Midbrain (tissue), 1 donor: ENCODE measurements at regions not wholly inside any gene's neighbourhood (a gene's known extent, or its start where the extent isn't known, plus 50 kb on each side); places are given as distances from the start of the nearest gene placed in this dataset.
A peak's percentile ranks its signal among the peaks of the same experiment; 100 is the strongest.
"Not testable (repeated sequence)": the region's sequence is repeated elsewhere in the genome, so short reads cannot be mapped to it uniquely, and the experiment has no call there.

Experiments used
- DNase-seq: peaks from one replicate; lab custom pipeline; 2025; lab: John Stamatoyannopoulos, UW

DNA sequence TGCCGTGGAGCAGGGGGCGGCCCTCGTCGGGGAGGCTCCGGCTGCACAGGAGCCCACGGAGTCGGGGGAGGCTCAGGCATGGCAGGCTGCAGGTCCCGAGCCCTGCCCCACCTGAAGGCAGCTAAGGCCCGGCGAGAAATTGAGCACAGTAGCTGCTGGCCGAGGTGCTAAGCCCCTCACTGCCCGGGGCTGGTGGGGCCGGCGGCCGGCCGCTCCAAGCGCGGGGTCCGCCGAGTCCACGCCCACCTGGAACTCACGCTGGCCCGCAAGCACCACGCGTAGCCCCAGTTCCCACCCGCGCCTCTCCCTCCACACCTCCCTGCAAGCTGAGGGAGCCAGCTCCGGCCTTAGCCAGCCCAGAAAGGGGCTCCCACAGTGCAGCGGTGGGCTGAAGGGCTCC lies 589.4 kb downstream of the PPP4R3C start:
- no peak for DNase-seq

DNA sequence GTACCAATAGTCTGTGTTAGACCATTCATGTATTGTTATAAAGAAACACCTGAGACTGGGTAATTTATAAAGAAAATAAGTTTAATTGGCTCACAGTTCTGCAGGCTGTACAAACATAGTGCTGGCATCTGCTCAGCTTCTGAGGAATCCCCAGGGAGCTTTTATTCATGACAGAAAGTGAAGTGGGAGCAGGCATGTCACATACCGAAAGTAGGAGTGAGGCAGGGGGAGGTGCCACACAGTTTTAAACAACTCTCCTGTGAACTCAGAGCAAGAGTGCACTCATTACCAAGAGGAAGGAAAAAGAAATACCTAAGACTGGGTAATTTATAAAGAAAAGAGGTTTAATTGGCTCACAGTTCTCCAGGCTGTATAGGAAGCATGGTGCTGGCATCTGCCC lies 591.2 kb downstream of the PPP4R3C start:
- DNase-seq = no peak

DNA sequence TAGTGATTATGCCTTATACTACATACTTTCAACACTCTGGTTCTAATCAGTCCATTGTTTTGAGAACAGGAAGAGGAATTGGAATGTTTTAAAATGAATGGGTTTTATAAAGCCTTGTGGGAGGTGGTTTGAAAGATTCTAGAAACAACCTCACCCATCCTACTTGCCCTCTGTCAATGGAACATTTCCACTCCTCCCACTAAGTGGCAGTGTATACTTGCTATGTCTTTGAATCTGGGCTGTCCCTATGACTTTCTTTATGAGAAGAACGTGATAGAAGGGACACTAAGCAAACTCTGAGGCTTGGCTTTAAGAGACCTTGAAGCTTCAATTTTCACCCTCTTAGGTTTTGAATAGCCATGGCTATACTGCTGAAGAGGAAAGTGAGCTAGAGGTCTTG lies 611.2 kb downstream of the PPP4R3C start:
- DNase-seq = no peak

DNA sequence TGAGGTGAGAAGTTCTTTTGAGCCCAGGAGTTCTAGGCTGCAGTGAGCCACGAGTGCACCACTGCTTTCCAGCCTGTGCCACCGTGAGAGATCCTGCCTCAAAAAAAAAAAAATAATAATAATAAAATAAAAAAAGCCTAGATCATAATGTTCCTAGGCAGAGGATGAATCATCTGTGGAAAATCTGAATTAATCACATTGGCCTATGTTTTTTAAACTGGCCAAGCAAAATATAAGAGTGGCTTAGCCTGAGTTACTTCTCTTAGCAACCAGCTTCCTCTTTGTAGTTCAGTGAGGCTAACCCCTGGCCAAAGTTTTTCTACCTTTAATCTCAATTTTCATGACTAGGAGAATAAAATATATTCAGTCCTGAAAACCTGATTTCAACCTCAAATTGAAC lies 614.6 kb downstream of the PPP4R3C start:
- DNase-seq = no peak

DNA sequence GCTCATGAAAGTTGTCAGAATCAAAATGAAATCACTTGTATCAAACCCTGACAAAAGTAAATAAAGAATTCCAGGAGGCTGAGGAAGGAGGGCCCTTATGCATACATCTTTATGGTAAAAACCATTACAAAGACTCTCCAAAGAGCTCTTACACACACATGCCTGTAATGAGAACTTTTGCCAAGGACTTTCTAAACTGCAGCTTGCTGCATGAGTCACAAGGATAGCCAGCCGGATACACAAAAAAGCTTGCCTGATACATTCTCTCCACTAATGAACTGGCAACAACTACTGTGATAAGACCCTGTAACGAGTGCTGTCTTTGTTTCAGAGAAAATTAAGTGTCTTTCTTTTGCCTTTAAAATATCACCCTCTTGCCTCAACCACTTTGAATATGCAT lies 618.1 kb downstream of the PPP4R3C start:
- no peak for DNase-seq

DNA sequence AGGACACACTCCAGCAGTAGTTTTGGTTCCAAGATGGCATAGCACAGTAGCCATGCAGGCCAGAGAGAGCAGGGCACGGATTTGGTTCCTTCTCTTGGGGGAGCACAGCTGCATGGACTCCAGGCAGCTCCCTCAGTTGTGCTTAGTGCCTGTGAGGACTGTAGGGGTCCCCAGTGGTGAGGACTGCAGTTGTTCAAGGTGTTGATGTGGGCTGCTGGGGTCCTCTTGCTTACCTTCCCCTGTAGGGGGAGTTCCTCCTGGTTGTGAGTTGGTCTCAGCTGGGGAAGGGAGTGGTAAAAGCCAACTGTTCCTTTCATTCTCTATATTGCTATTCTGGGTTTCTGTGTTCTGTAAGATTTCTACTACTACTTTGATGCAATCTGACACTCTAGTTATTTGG lies 606.5 kb downstream of the MAGEB5 start:
- DNase-seq = no peak

DNA sequence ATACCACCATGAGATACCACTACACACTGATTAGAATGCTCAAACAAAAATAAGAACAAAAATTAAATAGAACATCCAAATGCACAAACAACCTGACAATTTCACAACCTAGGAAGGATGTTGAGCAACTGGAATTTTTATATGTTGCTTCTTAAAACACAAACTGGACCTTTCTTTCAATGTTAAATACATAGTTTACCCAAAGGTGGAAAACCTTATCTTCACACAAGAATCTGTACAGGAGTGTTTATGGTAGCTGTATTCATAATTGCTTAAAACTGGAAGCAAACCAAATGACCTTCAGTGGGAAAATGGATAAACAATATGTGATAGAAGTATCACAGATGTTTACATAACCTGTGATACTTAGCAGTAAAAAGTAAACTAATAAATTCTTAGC lies 573.8 kb downstream of the MAGEB5 start:
- DNase-seq = no peak

DNA sequence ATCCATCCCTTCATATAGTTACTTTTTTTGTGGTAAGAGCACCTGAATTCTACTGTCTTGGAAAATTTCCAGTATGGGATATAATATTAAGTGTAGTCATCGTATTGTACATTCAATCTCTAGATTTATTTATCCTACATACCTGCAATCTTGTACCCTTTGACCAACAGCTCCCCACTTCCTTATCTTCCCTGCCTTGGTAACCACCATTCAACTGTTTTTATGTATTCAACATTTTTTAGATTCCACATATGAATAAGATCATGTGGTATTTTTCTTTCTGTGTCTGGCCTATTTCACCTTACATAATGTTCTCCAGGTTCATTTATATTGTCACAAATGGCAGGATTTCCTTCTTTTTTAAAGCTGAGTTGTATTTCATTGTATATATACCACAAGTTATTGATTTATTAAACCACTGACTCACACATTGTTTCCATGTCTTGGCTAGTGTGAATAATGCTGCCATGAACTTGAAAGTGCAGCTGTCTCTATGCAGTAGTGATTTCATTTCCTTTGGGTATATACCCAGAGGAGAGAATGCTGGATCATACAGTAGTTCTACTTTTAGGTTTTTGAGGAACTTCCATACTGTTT lies 572.5 kb downstream of the MAGEB5 start:
- no peak for DNase-seq

DNA sequence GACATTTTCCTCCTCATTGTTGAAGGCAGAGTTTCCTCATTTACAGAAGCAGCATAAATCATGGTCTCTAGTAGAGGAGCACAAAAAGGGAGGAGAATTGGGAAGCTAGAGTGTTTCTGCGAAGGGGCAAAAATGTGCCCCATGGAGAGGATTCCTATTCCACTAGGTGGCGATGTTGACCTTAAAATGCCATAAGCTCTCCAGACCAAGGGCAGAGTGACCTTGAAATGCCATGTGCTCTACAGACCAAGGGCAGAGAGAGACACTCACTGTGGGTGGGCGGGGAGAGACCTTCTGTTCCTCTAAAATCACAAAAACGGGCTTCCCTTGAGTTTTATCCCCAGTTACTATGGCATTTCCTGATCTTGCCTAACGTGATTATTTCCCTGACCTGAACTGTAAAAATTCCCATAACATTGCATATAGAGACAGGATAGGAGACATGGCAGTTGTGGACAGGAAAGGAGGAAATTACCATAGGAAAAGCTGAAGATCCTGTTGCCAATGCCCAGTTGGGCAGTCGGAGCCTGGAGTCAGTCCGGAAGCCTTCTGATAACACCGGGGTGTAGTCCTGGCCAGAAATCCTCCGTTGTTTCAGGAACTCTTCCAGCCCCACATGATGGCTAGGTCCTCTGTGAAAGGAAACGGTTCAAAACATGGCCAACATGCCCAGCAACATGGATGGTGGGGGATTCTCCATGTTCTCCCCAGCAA lies 567.7 kb downstream of the MAGEB5 start:
- peak; percentile 1 for DNase-seq

DNA sequence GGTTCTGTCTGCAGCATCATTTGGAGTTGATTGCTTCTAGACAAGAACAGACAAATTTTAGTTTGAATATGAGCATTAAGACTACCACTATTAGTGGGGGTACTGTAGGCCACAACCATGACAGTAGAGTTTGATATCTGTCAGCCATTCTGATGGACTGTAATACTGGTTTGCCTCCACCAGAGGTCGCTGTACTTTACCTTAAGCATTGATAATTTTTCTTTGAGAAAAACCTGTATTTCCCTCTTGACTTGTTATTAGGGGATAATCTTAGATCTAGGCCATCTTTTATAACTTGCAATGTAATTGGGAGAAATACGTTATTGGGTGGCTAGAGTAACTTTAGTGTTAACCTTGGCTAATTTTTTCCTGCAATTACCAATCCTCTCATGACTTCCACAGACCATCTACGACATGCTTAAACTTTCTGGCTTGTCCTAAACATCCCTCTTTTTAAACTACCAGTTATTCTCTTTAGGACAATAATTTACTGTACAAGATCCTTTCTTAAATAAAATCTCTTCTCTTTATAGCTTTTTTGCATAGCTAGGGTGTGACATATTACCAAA lies 562.4 kb downstream of the MAGEB5 start:
- no peak for DNase-seq

DNA sequence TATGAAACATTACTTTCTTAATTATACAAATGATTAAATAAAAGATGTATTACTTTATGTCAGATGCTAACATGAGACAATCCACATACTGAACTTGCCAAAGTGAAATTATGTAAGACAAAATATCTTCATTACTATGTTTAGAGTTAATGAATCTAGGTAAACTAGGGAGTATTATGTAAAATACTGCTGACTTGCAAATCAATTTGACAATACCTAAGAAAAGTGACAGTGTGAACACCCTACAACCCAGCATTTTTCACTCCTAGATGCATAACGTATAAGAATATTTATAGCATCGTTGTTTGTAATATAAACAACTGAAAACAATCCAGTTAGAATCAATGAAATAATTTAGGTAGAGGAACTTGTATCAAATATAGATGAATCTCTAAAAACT lies 546.3 kb downstream of the MAGEB5 start:
- no peak for DNase-seq

DNA sequence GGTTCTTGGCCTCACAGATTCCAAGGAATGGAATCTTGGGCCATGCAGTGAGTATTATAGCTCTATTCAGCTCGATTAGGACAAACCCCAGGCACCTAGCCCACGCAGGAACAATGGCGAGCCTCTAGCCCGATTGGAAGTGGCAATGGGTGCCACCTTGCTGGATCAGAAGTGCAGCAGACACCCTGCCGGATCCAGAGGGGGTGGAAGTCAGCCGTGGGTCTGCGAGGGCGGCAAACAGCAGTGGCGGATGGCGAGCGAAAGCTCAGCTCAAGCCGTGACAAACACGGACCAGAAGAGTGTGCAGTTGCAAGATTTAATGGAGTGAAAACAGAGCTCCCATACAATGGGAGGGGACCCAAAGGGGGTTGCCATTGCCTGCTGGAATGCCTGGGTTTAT lies 539.8 kb downstream of the MAGEB5 start:
- DNase-seq = not testable (repeated sequence)

DNA sequence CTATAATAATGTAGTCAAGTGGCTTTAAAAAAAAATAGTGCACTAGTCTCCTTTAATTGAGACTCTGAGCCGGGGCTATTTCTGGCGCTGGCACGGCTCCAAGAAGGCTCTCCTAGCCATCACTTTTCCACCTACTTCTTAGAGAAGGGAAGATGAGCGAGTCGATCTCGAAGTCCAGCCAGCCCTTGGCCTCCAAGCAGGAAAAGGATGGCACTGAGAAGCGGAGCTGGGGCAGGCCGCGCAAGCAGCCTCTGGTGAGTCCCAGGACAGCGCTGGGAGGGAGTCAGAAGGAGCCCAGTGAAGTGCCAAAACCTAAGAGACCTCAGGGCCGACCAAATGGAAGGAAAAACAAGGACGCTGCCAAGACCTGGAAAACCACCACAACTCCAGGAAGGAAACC lies 531.9 kb downstream of the MAGEB5 start:
- DNase-seq = no peak

DNA sequence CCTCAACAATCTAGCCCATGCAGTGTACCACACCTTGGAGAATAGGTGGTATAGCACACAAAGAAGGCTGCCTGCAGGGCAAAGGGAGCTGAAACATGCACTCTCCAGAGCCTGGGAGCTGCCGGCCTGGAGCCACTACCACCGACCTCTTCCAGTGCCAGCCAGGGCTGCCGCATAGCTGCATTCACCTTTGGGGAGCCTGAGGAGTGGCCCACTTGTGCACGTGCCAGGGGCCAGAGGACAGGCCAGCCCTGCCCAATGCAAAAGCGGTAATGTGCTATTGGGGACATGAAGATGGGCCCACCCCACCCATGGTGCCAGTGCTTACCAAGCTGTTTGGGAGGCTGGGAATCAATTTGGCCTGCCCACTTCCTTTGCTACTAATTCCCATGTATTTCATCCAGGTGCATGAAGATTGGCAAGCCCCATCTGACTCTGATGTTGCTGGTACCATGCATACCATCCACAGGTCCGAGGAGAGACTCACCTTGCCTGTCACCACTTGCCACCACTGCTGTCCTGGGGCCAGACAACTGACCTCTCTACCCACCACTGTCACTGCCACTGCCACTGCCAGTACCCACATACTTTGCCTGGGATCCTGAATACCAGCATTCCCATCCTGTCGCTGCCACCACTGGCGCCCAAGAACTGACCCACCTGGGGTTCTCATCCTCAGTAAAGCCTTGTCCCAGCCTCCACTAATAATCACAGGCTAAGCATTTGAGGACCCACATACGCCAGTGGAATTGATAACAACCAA lies 506.9 kb downstream of the MAGEB5 start:
- no peak for DNase-seq

DNA sequence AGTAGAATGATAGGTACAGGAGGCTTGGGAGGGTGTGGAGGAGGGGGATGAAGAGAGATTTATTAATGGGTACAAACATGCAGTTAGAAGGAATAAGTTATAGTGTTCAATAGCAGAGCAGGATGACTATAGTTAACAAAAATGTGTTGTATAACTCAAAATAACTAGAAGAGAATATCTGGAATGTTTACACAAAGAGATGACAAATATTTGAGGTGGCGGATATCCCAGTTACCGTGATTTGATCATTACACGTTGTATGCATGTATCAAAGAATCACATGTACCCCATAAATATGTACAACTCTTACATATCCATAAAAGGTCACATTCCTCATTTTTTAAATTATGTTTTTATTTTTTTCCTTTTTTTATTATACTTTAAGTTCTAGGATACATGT lies 456.6 kb downstream of the MAGEB5 start:
- DNase-seq = no peak

DNA sequence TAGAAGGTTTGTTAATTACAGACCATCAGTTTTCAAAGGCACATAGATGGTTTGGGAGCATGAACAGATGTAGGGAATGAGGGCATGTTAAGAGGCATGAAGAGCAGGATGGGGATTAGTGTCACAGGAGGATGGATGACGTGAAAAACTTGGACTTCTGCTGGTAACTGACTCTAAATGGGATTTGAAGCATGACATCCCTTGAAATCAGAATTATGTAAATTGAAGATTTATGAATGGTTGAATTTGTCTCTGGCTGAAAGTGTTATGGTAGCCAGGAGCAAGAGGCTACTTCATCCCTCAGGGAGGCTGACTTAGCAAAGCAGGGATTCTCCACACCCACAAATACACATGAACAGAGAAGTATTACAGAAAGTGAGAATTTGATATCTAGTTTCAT lies 454.6 kb downstream of the MAGEB5 start:
- no peak for DNase-seq

DNA sequence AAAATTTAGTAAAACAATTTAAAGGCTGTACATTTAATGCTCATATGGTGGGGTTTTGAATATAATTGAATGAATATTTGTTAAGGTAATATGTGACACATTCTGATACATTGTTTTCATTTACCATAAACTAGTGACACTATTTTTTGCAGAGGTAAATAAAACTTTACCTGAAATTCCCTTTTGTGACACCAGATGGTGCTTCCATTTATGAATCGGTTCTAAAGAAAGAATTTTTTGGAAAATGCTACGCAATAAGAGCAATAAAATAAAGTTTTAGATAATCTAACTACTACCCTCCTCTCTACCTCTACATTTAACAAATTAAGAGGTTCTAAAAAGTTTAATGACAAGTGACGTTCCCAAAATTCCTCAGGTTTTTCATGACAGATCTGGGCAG lies 448.9 kb downstream of the MAGEB5 start:
- DNase-seq = no peak

DNA sequence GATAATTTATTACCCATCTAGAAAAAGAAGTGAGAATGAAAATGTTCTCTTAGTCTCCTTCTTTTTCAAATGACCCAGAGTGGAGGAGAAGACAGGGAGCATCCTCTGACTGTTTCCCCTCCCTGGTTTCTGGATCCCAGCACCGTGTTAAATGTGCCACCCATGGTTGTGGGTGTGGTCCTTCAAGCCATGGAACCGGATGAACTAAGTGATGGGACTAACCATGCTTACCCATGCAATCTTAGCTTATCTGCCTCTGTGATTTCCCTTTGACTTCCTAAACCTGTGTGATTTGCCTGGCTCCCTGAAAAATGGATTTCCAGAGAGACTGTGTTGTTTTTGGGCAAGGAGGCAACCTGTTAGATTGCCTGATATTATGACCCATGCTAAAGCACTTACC lies 437.1 kb downstream of the MAGEB5 start:
- no peak for DNase-seq

DNA sequence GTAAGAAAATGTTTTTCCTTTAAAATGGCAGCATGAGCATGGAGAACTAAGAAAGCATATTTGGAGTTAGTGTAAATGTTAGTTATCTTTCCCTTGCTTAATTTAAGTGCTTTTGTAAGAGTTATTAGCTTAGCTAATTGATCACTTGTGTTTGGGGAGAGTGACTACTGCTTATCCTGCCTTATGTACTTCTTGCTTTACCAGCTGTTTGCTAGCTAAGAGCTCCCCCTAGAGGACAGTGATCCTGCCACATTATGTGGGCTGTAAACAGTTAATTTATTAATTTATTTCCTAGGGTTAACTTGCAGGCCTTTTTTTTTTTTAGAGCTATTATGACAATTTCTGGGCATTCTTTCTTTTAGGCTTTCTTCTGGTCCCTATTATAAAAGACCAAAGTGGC lies 435.8 kb downstream of the MAGEB5 start:
- no peak for DNase-seq

DNA sequence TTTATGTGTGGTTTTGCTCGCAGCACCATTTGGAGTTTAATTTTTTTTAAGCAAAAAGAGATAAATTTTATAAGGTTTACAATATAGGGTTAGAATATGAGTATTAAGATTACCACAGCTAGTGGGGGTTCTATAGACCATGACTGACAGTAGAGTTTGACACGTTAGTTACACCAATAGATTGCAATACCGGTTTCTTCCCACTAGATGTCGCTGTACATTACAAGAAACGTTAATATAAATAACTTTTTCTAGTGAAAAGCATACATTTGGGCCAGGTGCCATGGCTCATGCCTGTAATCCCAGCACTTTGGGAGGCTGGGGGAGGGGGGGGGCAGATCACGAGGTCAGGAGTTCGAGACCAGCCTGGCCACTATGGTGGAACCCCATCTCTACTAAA lies 433.6 kb downstream of the MAGEB5 start:
- no peak for DNase-seq

DNA sequence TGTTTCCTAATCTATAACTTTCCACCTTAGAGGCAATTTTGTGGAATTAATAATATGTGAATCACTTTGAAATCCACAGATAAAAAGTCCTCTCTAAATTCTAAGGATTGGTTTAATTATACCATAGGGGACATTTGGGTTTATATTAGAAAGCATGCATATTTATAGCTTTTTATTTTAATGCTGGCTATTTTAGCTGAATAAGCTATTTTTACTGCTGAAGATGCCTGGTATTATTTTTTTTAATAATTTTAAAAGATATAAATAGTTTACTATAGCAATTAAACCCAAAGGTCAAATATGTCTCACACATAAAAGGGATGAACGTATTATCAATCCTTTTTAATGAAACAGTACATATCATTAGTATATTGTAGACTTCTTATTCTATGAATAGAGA lies 415.4 kb downstream of the MAGEB5 start:
- no peak for DNase-seq

DNA sequence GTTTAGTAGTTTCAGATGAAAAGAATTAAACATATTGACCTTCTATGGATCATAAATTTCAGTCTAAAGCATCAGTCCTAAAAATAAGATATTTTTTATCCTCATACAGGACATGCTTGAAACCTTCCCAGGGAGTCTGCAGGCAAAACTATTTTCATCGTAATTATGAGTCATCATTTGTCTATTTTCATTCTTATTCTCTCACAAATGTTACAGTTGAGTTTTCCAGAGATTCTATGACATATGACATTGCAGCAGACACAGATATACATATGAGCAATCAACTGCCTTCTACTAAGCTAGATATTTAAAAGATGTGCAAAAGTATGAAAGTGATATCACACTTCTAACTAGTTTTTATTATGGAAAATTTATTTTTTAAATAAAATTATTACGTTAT lies 398.0 kb downstream of the MAGEB5 start:
- no peak for DNase-seq

DNA sequence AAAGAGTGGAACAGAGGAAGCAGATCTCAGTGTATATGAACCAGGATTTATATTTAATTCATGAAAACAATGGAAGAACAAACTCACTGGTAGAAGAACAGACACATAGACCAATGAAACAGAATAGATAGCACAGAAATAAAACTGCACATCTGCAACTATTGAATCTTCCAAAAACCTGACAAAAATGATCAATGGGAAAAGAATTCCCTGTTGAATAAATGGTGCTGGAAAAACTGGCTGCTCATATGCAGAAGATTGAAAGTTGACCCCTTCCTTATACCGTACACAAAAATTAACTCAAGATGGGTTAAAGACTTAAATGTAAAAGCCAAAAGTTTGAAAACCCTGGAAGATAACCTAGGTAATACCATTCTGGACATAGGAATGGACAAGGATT lies 391.0 kb downstream of the MAGEB5 start:
- no peak for DNase-seq
